ENCODE measurements at regions not wholly inside any gene's neighbourhood (a gene's known extent, or its start where the extent isn't known, plus 50 kb on each side); places are given as distances from the start of the nearest gene placed in this dataset.
A peak's percentile ranks its signal among the peaks of the same experiment; 100 is the strongest.

DNA sequence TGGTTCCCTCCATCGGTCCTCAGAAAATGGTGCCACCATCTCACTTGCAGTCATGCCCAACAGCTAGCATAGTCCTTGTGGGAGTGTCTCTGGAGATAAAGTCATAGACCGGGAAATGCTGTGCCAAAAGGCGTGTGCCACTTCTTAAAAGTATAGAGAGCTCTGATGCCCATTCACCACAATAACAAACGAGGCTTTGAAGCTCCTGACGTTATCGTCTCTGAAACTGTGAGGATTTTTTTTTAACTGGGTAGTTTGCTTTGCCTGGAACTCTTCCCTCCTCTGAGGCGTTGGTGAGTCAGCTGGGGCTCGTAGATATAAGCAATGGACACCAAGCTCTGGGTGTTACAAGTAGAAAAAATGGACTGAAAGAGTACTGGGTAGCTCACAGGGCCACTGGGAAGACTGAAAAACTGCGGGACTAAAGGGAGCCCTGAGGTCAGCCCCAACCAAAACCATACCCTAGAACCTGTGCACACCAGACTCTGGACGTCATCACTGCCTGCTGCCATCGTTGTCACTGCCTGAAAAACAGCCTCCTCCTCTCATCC, 89.4 kb upstream of the TRIM2 start:
- no peaks in the 10 kb centered on the region for H3K79me1 ChIP-seq (ENCODE audit: low read length)
- no peak overlapping the region for H3K4ac ChIP-seq (ENCODE audit: low read depth, low read length)
- H3K4me3 ChIP-seq (ENCODE audit: low read depth, low read length): no peak overlapping the region
- H3K36me3 ChIP-seq (ENCODE audit: control insufficient read depth in 1 of 2, insufficient read depth in 2 of 2, low read length in 2 of 2): no peaks in the 10 kb centered on the region
- no peak overlapping the region for H3K18ac ChIP-seq (ENCODE audit: low read length)
- H2BK12ac ChIP-seq (ENCODE audit: low read length): no peak overlapping the region
- H3K79me2 ChIP-seq (ENCODE audit: control insufficient read depth, insufficient read depth, low read length, poor library complexity): no peaks in the 10 kb centered on the region
- DNase-seq: peak; percentile 6 to 44
- H4K91ac ChIP-seq (ENCODE audit: low read depth, low read length): no peak overlapping the region
- WGBS (ENCODE audit: extremely low coverage, insufficient coverage, insufficient read length): no CpG with 5 or more reads among the region's 11 CpGs
- no peaks in the 10 kb centered on the region for H3K4me1 ChIP-seq (ENCODE audit: control insufficient read depth in 1 of 2, insufficient read depth in 2 of 2, low read length in 2 of 2)
- no peak overlapping the region for H4K12ac ChIP-seq (ENCODE audit: low read depth, low read length)
- H4K8ac ChIP-seq (ENCODE audit: low read depth, low read length): no peak overlapping the region
- no peak overlapping the region for H2BK5ac ChIP-seq (ENCODE audit: low read depth, low read length, poor library complexity)
- no peak overlapping the region for H3K23ac ChIP-seq (ENCODE audit: low read length)
- no peak overlapping the region for H3K27ac ChIP-seq (ENCODE audit: low read depth, low read length)
- H2AFZ ChIP-seq (ENCODE audit: insufficient read depth, low read length, poor library complexity): no peak overlapping the region
- H3K9ac ChIP-seq (ENCODE audit: low read length): no peak overlapping the region
- no peak overlapping the region for H2BK120ac ChIP-seq (ENCODE audit: insufficient read depth, low read length, poor library complexity)
- no peaks in the 10 kb centered on the region for H3K27me3 ChIP-seq (ENCODE audit: insufficient read depth, low read length)
- no peak overlapping the region for H3K14ac ChIP-seq (ENCODE audit: low read length)
- H2AK5ac ChIP-seq (ENCODE audit: low read length): no peak overlapping the region
- no peaks in the 10 kb centered on the region for H3K9me3 ChIP-seq (ENCODE audit: insufficient read depth, low read depth, low read length)
- H3K4me2 ChIP-seq (ENCODE audit: low read length): no peak overlapping the region

DNA sequence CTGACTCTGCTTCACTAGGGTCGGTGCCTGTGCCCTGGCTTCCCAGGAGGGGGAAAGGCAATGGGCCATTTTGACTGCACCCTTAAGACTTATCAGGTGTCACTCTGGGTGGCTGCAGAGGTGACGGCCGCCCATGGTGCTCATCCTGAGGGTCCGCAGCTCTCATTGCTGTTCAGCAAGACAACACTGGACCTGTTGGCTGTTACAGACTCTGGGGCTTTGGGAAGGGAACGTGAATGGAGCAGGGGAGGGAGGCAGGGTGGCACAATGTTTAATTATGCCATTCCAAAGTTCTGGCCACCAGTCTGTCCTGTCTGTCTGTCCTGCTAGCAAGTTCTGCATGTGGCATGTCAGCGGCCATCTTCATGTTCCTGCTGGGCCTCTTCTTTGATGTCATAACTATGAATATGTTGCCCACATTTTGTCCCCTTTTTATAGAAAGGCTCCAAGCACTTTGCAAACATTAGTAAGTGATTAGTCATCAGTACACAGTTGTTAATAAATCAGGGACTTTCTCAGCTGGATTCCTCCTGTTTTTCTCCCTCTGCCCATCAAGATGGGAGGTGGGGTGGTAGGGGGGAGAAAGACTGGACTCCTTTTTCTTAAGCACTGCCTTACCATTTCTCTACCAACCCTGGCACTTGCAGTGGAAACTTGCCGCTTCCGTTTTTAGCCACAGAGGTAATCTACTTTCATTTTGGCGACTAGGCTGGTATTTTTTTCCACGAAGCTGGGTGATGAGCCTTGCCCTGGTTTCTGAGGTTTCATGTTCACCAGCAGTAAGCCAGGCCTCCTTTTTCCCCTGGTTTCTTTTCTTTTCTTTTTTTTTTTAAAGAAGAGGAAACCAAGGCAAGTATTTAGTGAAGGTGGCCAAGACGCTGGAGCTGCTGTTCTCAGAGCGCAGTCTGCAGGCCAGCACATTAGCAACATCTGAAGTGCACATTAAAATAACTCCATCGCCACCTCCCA, 88.6 kb upstream of the TRIM2 start:
- no peaks in the 10 kb centered on the region for H3K4me1 ChIP-seq (ENCODE audit: control insufficient read depth in 1 of 2, insufficient read depth in 2 of 2, low read length in 2 of 2)
- DNase-seq: peak; percentile 10 to 58
- H2BK5ac ChIP-seq (ENCODE audit: low read depth, low read length, poor library complexity): no peak overlapping the region
- no peak overlapping the region for H3K9ac ChIP-seq (ENCODE audit: low read length)
- H2BK120ac ChIP-seq (ENCODE audit: insufficient read depth, low read length, poor library complexity): no peak overlapping the region
- H3K23ac ChIP-seq (ENCODE audit: low read length): no peak overlapping the region
- no CpG with 5 or more reads among the region's 13 CpGs for WGBS (ENCODE audit: extremely low coverage, insufficient coverage, insufficient read length)
- H4K8ac ChIP-seq (ENCODE audit: low read depth, low read length): no peak overlapping the region
- no peak overlapping the region for H2BK12ac ChIP-seq (ENCODE audit: low read length)
- no peaks in the 10 kb centered on the region for H3K9me3 ChIP-seq (ENCODE audit: insufficient read depth, low read depth, low read length)
- H3K79me2 ChIP-seq (ENCODE audit: control insufficient read depth, insufficient read depth, low read length, poor library complexity): no peaks in the 10 kb centered on the region
- no peak overlapping the region for H3K14ac ChIP-seq (ENCODE audit: low read length)
- H3K27me3 ChIP-seq (ENCODE audit: insufficient read depth, low read length): no peaks in the 10 kb centered on the region
- no peak overlapping the region for H3K4me2 ChIP-seq (ENCODE audit: low read length)
- no peak overlapping the region for H4K12ac ChIP-seq (ENCODE audit: low read depth, low read length)
- H3K27ac ChIP-seq (ENCODE audit: low read depth, low read length): no peak overlapping the region
- H3K18ac ChIP-seq (ENCODE audit: low read length): no peak overlapping the region
- H3K4ac ChIP-seq (ENCODE audit: low read depth, low read length): no peak overlapping the region
- no peaks in the 10 kb centered on the region for H3K79me1 ChIP-seq (ENCODE audit: low read length)
- no peak overlapping the region for H3K4me3 ChIP-seq (ENCODE audit: low read depth, low read length)
- H2AK5ac ChIP-seq (ENCODE audit: low read length): no peak overlapping the region
- H3K36me3 ChIP-seq (ENCODE audit: control insufficient read depth in 1 of 2, insufficient read depth in 2 of 2, low read length in 2 of 2): no peaks in the 10 kb centered on the region
- no peak overlapping the region for H2AFZ ChIP-seq (ENCODE audit: insufficient read depth, low read length, poor library complexity)
- no peak overlapping the region for H4K91ac ChIP-seq (ENCODE audit: low read depth, low read length)

DNA sequence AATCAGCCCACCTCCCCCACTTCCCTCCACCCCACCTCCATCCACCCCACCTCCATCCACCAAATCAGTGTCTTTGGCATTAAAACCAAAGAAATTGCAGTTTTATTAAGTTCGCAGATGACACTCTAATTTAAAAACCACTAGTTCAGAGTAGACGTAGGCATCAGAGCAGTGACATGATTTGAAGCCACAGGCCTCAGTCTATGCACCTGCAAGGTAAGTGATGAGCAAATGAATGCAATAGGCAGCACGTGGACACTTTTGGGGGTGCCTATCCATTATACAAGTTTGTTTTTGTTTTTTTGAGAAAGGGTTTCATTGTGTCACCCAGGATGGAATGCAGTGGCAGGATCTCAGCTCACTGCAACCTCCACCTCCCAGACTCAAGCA, 88.0 kb upstream of the TRIM2 start:
- Histone ChIP-seq H3K14ac (ENCODE audit: low read length) (no peak overlapping the region), H2AK5ac (ENCODE audit: low read length) (no peak overlapping the region), H3K23ac (ENCODE audit: low read length) (no peak overlapping the region), H3K4me3 (ENCODE audit: low read depth, low read length) (no peak overlapping the region), H4K12ac (ENCODE audit: low read depth, low read length) (no peak overlapping the region), H3K79me1 (ENCODE audit: low read length) (no peaks in the 10 kb centered on the region), H2BK5ac (ENCODE audit: low read depth, low read length, poor library complexity) (no peak overlapping the region), H3K27me3 (ENCODE audit: insufficient read depth, low read length) (no peaks in the 10 kb centered on the region), H3K4me1 (ENCODE audit: control insufficient read depth in 1 of 2, insufficient read depth in 2 of 2, low read length in 2 of 2) (no peaks in the 10 kb centered on the region), H3K18ac (ENCODE audit: low read length) (no peak overlapping the region), H4K8ac (ENCODE audit: low read depth, low read length) (no peak overlapping the region), H3K4me2 (ENCODE audit: low read length) (no peak overlapping the region), H2BK12ac (ENCODE audit: low read length) (no peak overlapping the region), H2AFZ (ENCODE audit: insufficient read depth, low read length, poor library complexity) (no peak overlapping the region), H3K36me3 (ENCODE audit: control insufficient read depth in 1 of 2, insufficient read depth in 2 of 2, low read length in 2 of 2) (no peaks in the 10 kb centered on the region), H3K9me3 (ENCODE audit: insufficient read depth, low read depth, low read length) (no peaks in the 10 kb centered on the region), H3K27ac (ENCODE audit: low read depth, low read length) (no peak overlapping the region), H3K9ac (ENCODE audit: low read length) (no peak overlapping the region), H4K91ac (ENCODE audit: low read depth, low read length) (no peak overlapping the region), H3K79me2 (ENCODE audit: control insufficient read depth, insufficient read depth, low read length, poor library complexity) (no peaks in the 10 kb centered on the region), H3K4ac (ENCODE audit: low read depth, low read length) (no peak overlapping the region), H2BK120ac (ENCODE audit: insufficient read depth, low read length, poor library complexity) (no peak overlapping the region)
- WGBS (ENCODE audit: extremely low coverage, insufficient coverage, insufficient read length): no CpG with 5 or more reads among the region's 3 CpGs
- no peak for DNase-seq

DNA sequence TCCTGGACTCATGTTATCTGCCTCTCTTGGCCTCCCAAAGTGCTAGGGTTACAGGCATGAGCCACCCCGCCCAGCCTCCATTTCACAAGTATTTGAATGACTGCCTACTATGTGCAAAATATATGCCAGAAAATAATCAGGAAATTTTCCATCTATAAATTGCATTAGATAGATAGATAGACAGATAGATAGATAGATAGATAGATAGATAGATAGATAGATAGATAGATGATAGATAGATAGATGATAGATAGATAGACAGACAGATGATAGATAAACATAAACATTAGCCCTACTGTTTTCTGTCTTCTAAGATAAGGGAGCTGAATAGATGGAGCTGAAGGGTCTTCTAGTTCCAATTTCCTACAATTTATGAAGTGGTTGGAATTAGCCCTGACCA, 87.4 kb upstream of the TRIM2 start:
- no peak overlapping the region for H2BK5ac ChIP-seq (ENCODE audit: low read depth, low read length, poor library complexity)
- no peak overlapping the region for H3K14ac ChIP-seq (ENCODE audit: low read length)
- H2AK5ac ChIP-seq (ENCODE audit: low read length): no peak overlapping the region
- no peak overlapping the region for H3K27ac ChIP-seq (ENCODE audit: low read depth, low read length)
- no peaks in the 10 kb centered on the region for H3K79me2 ChIP-seq (ENCODE audit: control insufficient read depth, insufficient read depth, low read length, poor library complexity)
- H3K4me1 ChIP-seq (ENCODE audit: control insufficient read depth in 1 of 2, insufficient read depth in 2 of 2, low read length in 2 of 2): no peaks in the 10 kb centered on the region
- H3K79me1 ChIP-seq (ENCODE audit: low read length): no peaks in the 10 kb centered on the region
- no peak overlapping the region for H2BK12ac ChIP-seq (ENCODE audit: low read length)
- H2BK120ac ChIP-seq (ENCODE audit: insufficient read depth, low read length, poor library complexity): no peak overlapping the region
- no peak overlapping the region for H2AFZ ChIP-seq (ENCODE audit: insufficient read depth, low read length, poor library complexity)
- H3K36me3 ChIP-seq (ENCODE audit: control insufficient read depth in 1 of 2, insufficient read depth in 2 of 2, low read length in 2 of 2): no peaks in the 10 kb centered on the region
- H3K9me3 ChIP-seq (ENCODE audit: insufficient read depth, low read depth, low read length): no peaks in the 10 kb centered on the region
- H3K4ac ChIP-seq (ENCODE audit: low read depth, low read length): no peak overlapping the region
- no peaks in the 10 kb centered on the region for H3K27me3 ChIP-seq (ENCODE audit: insufficient read depth, low read length)
- no peak overlapping the region for H4K12ac ChIP-seq (ENCODE audit: low read depth, low read length)
- H3K4me2 ChIP-seq (ENCODE audit: low read length): no peak overlapping the region
- WGBS (ENCODE audit: extremely low coverage, insufficient coverage, insufficient read length): no CpG with 5 or more reads among the region's 1 CpG
- no peak for DNase-seq
- no peak overlapping the region for H3K9ac ChIP-seq (ENCODE audit: low read length)
- H3K4me3 ChIP-seq (ENCODE audit: low read depth, low read length): no peak overlapping the region
- H3K23ac ChIP-seq (ENCODE audit: low read length): no peak overlapping the region
- no peak overlapping the region for H4K8ac ChIP-seq (ENCODE audit: low read depth, low read length)
- H3K18ac ChIP-seq (ENCODE audit: low read length): no peak overlapping the region
- H4K91ac ChIP-seq (ENCODE audit: low read depth, low read length): no peak overlapping the region
